GM12878 (cell line): ENCODE measurements at regions not wholly inside any gene's neighbourhood (a gene's known extent, or its start where the extent isn't known, plus 50 kb on each side); places are given as distances from the start of the nearest gene placed in this dataset.

Experiments
- CBFB ChIP-seq: IDR thresholded peaks from 2 replicates; pipeline ENCODE4 v1.6.1; 2016; ENCODE audit warnings: antibody characterized with exemption, low read depth
- CTCF ChIP-seq, 3 experiments: IDR thresholded peaks in 2 of 3; conservative IDR thresholded peaks in 1 of 3; 2 replicates each; pipeline ENCODE4 v1.5.1; 2011; ENCODE audit warnings: low read depth in 3 of 3, low read length in 3 of 3, mild to moderate bottlenecking in 3 of 3, control low read depth in 2 of 3, moderate library complexity in 2 of 3, inconsistent platforms in 1 of 3, mixed read lengths in 1 of 3; ENCODE audit not compliant: control insufficient read depth in 2 of 3, insufficient read depth in 1 of 3; ENCODE audit errors: extremely low read depth in 1 of 3
- HDAC6 ChIP-seq: fragments of 200-600 bp; sonication (generic); IDR thresholded peaks from one replicate; pipeline ENCODE4 v1.8.0; 2017; ENCODE audit warnings: antibody characterized with exemption; ENCODE audit not compliant: unreplicated experiment
- IRF3 ChIP-seq: fragments of 450-650 bp; IDR thresholded peaks from 2 replicates; pipeline ENCODE4 v1.6.1; 2014; ENCODE audit warnings: mild to moderate bottlenecking
- KDM1A ChIP-seq: fragments of 200-600 bp; sonication (generic); IDR thresholded peaks from 2 replicates; pipeline ENCODE4 v1.6.1; 2016; ENCODE audit warnings: borderline replicate concordance
- MYC ChIP-seq: IDR thresholded peaks from 2 replicates; pipeline ENCODE4 v1.6.1; 2011; ENCODE audit warnings: mild to moderate bottlenecking, low read length, moderate library complexity, inconsistent platforms; ENCODE audit not compliant: insufficient read depth, insufficient replicate concordance, insufficient read length, severe bottlenecking
- NR2C1 ChIP-seq: fragments of 450-650 bp; IDR thresholded peaks from 2 replicates; pipeline ENCODE4 v1.6.1; 2017; ENCODE audit warnings: antibody characterized with exemption, mild to moderate bottlenecking, moderate library complexity
- POLR2AphosphoS5 ChIP-seq: IDR thresholded peaks from 2 replicates; pipeline ENCODE4 v1.6.1; 2011; ENCODE audit warnings: mild to moderate bottlenecking, low read length, inconsistent platforms
- SP1 ChIP-seq: IDR thresholded peaks from one replicate; pipeline ENCODE4 v1.6.1; 2011; ENCODE audit warnings: low read depth, low read length
- SRF ChIP-seq, 2 experiments: IDR thresholded peaks; 2 replicates each; pipeline ENCODE4 v1.6.1; 2011; ENCODE audit warnings: low read depth in 2 of 2, low read length in 2 of 2, mild to moderate bottlenecking in 1 of 2, moderate library complexity in 1 of 2
- STAT3 ChIP-seq: IDR thresholded peaks from 2 replicates; pipeline ENCODE4 v1.6.1; 2011; ENCODE audit warnings: low read depth, low read length, improper control_type of control experiment
- YY1 ChIP-seq: IDR thresholded peaks from 2 replicates; pipeline ENCODE4 v1.6.1; 2011; ENCODE audit warnings: low read depth, mild to moderate bottlenecking, low read length

GRCh38 chr6:21707524-21708319, 114.2 kb downstream of the SOX4 start:
- TF ChIP-seq MYC = no peak
- TF ChIP-seq POLR2AphosphoS5 = no peak
- no peak for TF ChIP-seq SRF (IDR thresholded peaks at IDR 0.05; ENCODE audit: low read depth in 2 of 2, low read length in 2 of 2)
- TF ChIP-seq STAT3 = no peak
- TF ChIP-seq HDAC6 = no peak
- TF ChIP-seq IRF3 = no peak
- TF ChIP-seq CTCF (IDR thresholded peaks at IDR 0.05 in 2 of 3, conservative IDR thresholded peaks at IDR 0.05 in 1 of 3; ENCODE audit: control insufficient read depth in 2 of 3, extremely low read depth in 1 of 3, insufficient read depth in 1 of 3, low read depth in 3 of 3, low read length in 3 of 3) = no peak
- TF ChIP-seq YY1 = no peak
- no peak for TF ChIP-seq SP1
- no peak for TF ChIP-seq NR2C1
- no peak for TF ChIP-seq KDM1A
- TF ChIP-seq CBFB = no peak
